ENCODE measurements at regions not wholly inside any gene's neighbourhood (a gene's known extent, or its start where the extent isn't known, plus 50 kb on each side); places are given as distances from the start of the nearest gene placed in this dataset.

- TF ChIP-seq CTCF (IDR thresholded peaks at IDR 0.05; ENCODE audit: low read depth, low read length, missing input control) = no peak
- TF ChIP-seq YY1 (IDR thresholded peaks at IDR 0.05) = no peak
- TF ChIP-seq FOXA1 (IDR thresholded peaks at IDR 0.05) = no peak
- no peak for TF ChIP-seq SP1 (IDR thresholded peaks at IDR 0.05)
- TF ChIP-seq MAX (IDR thresholded peaks at IDR 0.05) = no peak
- TF ChIP-seq, protein P1, sequence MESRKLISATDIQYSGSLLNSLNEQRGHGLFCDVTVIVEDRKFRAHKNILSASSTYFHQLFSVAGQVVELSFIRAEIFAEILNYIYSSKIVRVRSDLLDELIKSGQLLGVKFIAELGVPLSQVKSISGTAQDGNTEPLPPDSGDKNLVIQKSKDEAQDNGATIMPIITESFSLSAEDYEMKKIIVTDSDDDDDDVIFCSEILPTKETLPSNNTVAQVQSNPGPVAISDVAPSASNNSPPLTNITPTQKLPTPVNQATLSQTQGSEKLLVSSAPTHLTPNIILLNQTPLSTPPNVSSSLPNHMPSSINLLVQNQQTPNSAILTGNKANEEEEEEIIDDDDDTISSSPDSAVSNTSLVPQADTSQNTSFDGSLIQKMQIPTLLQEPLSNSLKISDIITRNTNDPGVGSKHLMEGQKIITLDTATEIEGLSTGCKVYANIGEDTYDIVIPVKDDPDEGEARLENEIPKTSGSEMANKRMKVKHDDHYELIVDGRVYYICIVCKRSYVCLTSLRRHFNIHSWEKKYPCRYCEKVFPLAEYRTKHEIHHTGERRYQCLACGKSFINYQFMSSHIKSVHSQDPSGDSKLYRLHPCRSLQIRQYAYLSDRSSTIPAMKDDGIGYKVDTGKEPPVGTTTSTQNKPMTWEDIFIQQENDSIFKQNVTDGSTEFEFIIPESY (IDR thresholded peaks at IDR 0.05) = no peak
- no peak for TF ChIP-seq EGR1 (IDR thresholded peaks at IDR 0.05; ENCODE audit: low read depth in 2 of 2)
- no peak for TF ChIP-seq REST (IDR thresholded peaks at IDR 0.05)
- no peak for TF ChIP-seq JUND (IDR thresholded peaks at IDR 0.05)
Observed at GRCh38 chr2:177123048-177123447, 89.5 kb upstream of the HNRNPA3 start.
